ENCODE measurements at regions not wholly inside any gene's neighbourhood (a gene's known extent, or its start where the extent isn't known, plus 50 kb on each side); places are given as distances from the start of the nearest gene placed in this dataset.
"Not testable (repeated sequence)": the region's sequence is repeated elsewhere in the genome, so short reads cannot be mapped to it uniquely, and the experiment has no call there.

DNA sequence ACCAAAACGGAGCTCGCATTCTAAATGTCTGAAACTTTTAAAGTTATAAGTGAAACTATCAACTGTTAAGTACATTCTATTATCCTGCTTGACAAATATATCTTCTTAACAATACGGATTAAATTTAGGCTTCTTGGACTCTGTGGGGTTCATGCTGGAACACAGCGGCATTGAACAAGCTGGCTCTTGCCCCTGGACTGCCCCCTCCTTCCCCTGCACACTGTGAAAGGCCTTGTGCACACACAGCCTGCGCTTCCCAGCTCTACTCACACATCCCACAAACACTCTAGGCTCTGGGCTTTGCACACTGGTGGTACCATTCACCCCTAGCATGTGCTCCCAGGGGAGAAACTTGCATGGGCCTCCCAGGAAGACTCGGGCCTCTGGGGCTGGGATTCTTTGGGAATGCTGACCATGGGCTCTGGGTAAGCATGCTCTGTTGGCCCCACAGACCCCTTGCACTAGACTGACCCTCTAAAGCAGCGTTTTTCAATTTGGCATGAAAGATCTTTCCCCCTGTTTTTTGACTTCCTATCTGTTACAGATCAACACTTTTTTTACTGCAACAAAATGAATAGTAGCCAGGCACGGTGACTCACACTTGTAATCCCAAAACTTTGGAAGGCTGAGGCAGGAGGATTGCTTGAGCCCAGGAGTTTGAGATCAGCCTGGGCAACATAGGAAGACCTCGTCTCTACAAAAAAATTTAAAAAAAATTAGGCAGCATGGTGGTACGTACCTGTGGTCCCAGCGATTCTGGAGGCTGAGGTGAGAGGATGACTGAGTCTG is 96.2 kb upstream of the CPM start:
- no peak for DNase-seq (ENCODE audit: low spot score)

DNA sequence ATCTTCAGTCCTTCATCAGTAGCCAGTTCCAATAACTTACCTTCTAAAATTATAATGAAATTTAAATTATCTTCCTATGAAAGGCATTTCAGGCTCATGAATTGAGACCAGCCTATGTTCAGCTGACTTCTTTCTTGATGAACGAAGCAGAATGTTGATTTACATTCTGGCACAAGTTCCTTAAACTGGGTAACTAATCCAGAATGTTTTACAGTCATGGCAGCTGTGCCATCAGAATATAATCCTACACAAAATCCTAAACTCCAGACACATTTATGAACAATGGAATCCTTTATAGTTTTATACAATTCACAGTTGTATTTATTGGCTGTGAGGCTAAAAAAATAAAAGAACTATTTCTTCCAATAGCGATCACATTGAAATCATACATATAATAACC is 97.3 kb upstream of the CPM start:
- no peak for DNase-seq (ENCODE audit: low spot score)

DNA sequence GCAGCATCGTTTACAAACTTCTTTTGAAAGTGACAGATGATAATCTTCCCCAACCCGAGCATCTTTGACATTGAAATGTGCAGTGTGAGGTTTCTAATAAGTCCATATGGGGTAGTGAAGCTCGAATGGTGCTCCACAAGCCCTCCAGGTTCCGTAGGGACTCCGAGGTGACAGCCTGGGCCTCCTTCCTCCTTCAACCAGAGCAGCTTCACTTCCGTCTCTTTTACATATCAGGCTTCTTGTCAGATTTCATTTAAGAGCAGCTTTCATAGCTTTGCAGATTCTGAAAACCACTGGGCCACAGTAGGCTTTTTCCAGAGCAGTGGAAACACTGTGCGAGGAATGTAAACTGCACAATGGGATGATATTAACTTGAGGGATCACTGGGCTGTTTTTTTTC is 103.6 kb upstream of the CPM start:
- DNase-seq (ENCODE audit: low spot score): no peak

DNA sequence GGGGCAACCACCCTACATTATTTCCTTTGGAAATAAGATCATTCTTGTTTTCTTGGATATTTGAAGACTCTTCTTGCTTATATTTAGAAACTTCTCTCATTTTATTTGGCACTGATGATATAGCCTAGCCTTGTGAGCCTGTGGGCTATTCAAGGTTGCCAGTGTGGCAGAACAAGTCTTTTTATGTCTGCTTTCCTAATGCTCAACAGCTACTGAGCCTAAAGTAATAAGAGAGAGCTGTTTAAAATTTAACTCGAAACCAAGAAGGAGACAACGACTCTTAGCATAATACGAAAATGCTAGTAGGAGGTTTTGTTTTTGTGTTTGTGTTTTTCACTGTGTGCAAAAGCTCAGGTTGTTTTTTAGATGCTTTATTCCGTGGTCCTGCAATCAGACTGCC is 104.0 kb upstream of the CPM start:
- DNase-seq (ENCODE audit: low spot score): no peak

DNA sequence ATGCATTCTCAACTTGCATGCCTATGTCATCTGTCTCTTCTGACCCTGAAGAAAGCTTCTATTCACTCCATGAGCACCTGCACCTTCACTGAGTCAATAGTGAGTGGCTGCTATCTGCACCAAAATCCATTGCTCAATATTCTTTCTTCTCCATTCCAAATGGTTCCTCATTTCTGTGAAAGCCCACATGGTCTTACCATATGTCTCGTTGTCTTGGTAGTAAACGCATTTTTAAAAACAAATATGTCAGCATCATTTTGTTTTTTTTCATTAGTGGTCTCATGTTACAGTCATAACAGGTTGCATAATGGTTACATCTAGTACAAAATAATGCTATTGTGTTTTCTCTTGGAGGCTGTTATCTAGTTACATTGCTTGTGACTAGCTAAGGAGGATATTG is 106.9 kb upstream of the CPM start:
- no peak for DNase-seq (ENCODE audit: low spot score)

DNA sequence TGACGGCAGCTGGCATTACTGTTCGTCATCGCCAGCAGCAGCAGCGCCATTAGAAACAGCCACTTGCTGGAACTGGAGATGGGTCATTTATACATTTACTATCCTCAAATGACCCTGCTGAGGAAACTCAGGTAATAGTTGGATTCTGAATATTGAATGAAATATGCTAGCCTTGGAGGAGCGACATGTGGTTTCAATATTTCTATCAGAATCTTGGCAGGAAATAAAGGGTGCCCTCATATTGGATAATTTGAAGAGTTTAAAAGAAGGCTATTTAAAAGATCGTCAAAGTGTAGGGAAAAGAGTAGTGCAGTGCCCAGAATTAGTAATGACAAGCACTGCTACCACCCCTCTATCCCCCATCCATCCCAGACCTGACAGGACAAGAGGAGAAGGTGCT is 109.6 kb upstream of the CPM start:
- no peak for DNase-seq (ENCODE audit: low spot score)

DNA sequence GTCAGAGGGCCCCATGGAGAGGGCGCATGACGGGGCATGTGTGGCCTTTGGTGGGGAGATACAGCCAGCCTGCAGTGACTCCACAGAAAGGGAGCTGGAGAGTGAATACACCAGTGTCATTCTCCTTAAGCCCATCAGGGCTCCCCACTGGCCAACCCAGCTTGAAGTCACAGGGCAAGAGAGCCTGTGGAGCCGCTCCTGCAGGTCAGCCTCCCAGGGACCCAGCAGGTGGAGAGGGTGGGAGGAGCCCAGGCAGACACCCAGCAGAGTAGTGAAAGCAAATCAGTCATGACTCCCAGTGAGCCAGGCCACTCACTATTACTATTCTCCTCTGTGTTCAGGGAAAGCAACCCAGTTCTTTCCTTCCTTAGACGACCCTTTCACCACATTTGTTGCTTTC is 110.0 kb upstream of the CPM start:
- DNase-seq (ENCODE audit: low spot score): no peak

DNA sequence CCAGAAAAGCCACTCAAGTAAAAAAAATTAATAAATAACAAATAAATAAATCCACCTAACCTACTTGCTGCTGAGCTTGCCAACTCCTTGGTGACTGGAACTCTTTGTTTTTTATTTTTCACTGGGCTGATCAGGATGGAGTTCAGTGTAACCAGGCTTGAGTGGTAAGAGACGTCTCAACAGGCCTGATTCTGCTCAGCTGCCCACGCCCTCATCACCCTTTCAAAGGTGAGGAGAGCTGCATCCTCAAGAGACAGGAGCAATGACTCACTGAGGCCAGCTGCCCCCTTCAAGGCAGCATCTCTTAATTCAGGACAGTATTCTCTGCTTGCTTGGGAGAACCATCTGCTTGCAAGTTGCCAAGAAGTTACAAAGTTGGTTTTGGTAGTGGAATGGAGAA is 111.9 kb upstream of the CPM start:
- no peak for DNase-seq (ENCODE audit: low spot score)

DNA sequence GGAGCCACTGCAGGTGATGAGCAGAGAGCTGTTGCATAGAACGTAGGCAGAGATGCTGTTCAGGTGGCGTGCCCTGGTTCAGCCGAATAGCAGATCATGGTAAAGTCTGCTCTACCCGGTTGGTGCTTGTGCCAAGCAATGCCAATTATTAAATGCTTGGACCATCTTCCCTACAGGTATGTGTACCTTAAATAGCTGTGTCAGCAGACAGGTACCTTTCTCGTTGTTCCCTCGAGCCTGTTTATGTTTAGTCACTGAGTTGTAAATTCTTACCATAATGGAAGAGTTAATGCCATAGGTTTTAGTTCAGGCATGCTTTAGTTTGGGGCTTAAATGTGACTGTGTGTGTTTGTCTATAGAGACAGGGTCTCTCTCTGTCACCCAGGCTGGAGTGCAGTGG is 112.5 kb upstream of the CPM start:
- DNase-seq (ENCODE audit: low spot score): no peak

DNA sequence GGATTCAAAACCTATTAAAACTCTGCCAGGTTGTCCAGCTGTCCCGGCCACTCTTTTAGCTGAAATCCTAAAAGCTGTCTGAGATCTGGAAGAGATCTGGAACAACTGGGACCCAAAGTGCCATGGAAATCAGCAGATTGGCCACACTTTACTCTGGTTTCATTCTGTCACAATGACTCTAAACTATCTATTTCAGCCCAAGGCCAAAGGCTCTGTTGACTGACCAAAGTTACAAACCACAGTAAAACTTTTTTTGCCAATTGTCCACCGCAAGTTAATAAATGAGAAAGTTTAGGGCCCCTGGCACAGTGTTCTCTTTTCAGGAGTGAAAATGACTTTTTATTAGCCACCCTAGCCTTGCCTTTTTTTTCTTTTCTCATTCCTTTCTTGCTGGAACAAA is 113.4 kb upstream of the CPM start:
- DNase-seq (ENCODE audit: low spot score): no peak

DNA sequence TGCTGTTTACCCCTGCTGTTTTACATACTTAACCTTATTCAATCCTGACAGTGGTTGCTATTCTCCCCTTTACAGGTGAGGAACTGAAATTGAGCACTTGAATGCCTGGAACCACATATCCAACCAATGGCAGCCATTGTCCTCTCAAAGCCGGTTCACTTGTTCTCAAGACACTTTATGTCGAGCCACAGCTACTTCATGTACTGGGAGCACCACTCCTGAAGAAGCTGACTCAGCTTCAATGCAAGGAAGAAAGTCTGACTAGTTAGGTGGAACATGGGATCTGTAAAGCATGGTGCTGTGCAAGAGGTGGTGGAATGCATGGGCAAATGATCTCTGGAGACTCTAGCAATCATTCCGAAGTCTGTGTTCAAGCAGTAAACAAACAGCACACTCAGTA is 113.9 kb upstream of the CPM start:
- DNase-seq (ENCODE audit: low spot score): no peak

DNA sequence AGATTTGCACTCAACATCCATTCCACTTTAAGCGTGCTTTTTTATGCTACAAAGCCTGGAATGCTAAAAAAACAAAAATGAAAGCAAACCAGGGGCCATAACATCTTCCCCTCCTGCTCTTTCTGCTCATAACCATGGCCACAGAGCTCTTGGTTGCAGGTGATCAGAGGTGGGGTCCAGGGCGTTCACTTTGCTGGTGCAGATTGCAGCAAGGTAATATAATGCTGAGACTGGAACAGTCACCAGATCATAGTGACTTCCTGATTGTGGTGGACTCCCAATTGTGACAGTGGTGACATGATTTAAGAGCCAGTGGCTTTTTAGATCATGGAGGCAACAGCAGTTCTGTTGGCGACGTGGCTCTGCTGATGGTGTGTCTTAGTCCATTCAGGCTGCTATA is 115.0 kb upstream of the CPM start:
- no peak for DNase-seq (ENCODE audit: low spot score)

DNA sequence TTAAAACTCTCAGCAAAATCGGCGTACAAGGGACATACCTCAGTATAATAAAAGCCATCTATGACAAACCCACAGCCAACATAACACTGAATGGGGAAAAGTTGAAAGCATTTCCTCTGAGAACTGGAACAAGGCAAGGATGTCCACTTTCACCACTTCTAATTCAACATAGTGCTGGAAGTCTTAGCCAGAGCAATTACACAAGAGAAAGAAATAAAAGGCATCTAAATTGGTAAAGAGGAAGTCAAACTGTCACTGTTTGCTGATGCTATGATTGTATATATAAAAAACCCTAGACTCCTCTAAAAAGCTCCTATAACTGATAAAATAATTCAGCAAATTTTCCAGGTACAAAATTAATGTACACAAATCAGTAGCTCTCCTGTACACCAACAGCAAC is 116.9 kb upstream of the CPM start:
- DNase-seq (ENCODE audit: low spot score): not testable (repeated sequence)

DNA sequence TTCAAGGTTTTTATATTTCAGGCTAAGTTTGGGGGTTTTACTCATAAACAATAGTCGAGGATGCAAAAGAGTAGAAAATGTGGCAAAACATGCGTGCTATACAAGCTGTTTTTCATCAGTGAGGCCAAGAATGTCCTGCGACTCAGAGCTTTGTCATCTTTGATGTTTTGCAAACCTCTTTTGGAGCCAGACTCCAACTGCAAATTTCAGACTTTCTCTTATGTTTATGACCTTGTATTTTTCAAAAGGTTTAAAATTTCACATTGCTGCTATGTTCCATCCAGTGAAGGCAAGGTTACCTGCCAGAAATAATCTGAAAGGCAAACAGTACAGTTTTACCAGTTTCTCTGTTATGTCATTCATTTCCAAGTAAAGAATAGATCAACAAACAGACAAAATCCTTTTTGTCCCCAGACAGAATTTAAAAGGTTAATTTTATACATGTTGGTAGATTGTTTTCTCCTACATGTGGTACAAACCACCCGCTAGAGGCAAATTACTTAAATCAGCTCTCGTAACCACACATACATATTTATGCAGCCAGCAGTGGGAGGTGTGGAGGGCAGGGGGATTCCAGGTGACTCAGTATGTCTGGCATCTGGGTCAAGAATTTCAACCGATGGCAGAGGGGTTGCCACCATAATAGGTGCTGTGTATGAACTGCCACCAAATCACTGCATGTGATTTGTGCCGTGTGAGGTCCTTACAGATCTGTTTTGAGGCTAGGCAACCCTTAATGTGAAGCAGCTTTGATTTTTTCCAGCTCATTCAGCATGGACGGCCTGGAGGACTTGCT is 119.8 kb upstream of the CPM start:
- peak; percentile 79 for DNase-seq (ENCODE audit: low spot score)

DNA sequence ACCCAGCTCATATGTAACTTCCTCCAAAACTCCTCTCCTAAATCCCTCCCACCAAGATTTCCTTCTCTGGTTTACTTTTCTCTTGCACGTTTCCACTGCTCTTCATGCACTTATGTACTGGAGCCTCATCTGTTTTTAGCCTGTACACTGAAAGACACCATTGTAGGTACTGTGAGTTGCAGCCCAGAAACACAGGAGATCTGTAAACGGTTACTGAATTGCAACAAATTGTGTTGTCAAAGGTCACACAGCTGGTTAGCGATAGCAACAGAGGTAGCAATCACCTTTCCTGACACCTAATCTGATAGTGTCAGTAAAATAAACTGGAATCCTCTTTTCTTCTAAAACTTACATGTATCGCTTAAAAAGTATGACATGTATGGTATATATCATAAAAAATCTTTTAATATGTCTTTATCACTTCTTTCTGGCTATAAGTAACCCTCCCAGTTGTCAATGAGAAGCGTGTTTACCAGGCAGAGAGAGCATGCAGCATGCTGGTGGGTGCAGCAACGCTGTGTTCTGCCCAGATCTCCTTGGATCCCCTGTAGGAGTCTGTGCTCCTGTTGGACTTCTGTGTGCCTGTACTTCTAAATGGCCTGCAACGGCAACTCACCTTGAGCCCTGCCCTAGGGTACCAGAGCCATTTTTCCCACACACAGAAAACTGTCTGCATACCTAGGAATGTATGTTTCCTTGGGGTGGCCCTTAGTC is 121.5 kb upstream of the CPM start:
- DNase-seq (ENCODE audit: low spot score): no peak

DNA sequence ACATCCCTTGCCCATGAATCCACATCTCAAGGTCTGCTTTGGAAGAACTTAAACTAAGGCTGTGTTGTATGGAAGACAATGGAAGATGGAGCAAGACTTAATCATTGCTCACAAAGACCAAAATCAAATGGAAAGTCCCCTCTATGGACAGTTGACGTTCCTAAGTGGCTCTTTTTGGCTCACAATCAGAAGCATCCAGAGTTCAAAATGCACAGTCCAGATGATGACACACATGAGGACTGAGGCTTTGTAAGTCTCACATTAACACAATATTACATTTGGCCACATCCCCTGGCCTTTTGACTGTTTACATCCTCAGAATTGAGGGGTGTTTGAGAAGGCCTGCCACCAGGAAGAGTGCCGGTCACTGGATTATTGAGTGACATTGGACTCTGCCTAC is 122.3 kb upstream of the CPM start:
- no peak for DNase-seq (ENCODE audit: low spot score)

DNA sequence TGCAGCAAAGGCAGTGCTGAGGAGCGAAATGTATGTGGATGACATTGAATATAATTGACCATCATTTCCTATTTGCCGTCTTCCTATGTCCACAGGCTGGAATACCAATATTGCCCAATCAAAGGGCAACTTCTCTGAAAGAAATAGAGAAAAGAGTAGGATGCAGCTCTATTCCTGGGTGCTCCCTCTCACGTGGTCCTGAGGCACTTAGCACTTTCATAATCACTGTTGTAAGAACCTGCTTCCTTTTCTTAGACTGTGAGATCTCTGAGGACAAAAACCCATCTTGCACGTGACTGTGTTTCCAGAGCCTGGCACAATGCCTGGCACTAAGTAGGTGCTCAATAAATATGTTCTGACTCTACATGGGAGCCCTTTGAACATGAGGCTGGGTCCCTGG is 122.7 kb upstream of the CPM start:
- no peak for DNase-seq (ENCODE audit: low spot score)

DNA sequence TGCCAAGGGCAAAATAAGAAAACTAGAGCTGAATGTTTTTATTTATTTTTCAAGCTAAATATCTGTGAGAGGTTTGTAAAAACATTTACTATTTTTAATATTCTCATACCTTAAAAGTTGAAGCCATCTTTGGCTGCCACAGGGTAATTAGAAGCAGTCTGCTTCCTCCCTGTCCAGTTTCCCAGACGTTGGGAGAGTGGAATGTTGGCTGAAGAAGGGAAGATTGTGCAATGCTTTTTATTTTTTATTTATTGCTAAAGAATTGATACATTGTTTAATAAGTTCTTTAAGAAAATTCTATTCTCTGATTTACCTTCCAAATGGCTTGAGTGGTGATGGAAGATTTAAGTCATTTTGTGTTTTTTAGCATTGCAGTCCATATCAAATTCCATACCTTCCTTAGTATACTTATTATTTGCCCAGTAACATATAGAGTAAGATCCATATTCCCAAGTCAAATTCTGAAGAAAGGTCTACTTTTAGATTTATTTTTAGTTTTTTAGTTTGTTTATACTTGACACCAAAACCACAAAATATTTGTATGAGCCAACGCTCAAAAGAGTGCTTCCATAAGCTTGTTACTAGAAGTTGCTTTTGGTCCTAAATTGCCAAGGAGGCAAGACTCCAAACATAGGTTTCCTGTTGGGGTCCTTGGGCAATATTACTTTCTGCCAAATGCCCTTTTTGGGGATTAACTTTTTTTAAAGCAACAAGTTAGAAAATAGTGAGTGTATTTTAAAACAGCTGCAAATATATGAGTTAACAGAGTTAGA is 124.0 kb upstream of the CPM start:
- no peak for DNase-seq (ENCODE audit: low spot score)

DNA sequence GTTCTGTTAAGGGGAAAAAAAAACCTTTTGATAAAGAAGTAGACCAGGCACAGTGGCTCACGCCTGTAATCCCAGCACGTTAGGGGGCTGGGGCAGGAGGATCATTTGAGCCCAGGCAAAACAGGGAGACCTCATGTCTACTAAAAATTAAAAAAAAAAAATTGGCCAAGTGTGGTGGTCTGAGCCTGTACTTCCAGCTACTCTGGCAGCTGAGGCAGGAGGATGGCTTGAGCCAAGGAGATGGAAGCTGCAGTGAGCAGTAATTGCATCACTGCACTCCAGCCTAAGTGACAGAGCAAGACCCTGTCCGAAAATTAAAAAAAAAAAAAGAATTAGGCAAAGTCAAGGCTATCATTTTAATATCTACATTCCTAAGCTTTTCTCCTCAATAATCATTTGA is 124.8 kb upstream of the CPM start:
- no peak for DNase-seq (ENCODE audit: low spot score)

DNA sequence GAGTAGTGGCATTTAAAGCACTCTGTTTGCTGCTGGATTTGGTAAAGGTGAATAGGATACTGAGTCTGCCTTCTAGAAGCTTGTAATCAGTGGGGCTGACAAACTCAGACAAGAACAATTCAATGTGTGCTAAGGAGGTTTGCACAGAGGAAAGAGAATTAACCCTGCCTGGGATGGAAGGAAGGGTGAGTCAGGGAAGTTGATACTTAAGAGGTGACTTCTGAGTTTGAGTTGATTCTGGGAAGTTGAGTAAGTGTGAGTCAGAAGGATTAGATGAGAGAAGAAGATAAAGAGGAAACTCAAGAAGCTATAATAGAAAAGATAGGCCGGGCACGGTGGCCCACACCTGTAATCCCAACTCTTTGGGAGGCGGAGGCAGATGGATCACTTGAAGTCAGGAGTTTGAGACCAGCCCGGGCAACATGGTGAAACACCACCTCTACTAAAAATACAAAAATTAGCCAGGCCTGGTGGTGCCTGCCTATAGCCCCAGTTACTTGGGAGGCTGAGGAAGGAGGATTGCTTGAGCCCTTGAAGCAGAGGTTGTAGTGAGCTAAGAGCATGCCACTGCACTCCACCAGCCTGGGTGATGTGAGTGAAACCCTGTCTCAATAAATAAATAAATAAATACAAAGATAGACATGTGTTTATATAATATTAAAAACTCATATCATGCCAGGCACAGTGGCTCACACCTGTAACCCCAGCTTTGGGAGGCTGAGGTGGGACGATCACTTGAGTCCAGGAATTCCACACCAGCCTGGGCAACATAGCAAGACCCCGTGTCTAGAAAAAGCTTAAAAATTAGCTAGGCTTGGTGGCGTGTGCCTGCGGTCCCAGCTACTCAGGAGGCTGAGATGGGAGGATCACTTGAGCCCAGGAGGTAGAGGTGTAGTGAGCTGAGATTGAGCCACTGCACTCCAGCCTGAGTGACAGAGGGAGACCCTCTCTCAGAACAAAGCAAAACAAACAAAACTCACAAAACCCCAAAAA is 126.8 kb upstream of the CPM start:
- DNase-seq (ENCODE audit: low spot score): peak; percentile 78

DNA sequence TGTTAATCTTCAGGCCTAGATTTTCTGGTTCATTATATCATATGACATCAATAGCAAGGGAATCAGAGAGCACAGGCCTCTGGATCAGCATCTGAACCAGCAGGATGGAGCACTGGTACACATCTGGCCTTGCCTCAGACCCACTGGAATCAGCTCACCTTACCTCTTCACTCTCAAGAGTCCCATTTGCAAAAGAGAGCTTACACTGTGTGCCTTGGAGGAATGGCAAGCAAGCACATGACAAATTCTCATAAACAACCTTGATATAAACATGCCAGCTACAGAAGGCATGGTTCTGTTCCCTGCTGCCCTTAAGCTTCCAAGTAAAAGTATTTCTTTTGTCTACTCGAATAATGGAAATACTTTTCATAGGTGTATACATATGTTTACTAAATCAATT is 128.6 kb upstream of the CPM start:
- no peak for DNase-seq (ENCODE audit: low spot score)
